ENCODE measurements at regions not wholly inside any gene's neighbourhood (a gene's known extent, or its start where the extent isn't known, plus 50 kb on each side); places are given as distances from the start of the nearest gene placed in this dataset.

DNA sequence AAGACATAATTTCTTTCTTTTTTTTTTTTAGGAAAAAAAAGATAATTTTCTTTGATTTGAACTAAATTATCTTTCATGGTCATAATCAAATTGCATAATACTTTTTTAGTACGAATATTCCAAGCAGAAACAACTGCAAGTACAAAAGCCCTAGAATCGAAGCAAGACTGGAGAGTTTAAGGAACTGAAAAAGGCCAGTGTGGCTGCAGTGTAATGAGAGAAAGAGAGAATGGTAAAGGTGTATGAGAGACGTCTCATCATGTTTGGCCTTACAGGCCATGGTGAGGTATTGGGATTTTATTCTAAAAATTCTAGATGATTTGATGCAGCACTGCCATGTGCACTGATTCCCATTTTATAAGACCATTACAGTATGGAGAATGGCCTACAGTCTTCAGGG is 180.9 kb downstream of the SUCNR1 start:
- no peak for DNase-seq

DNA sequence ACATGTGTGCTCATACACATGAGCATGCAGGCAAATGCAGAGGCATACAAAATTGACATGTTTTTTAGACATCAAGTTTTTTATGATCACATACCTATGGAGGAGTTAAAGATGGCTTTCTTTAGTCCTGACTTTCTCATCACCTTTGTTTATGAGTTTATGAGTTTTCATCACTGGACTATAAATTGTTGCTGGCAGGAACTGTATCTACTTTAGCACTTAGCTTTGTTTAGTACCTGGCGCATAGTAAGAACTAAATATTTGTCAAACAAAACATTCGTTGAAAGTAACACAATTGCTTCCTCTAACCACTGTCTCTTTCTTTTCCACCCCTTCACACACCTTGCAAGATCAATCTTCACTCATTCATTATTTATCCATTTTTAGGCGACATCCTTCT is 182.6 kb downstream of the SUCNR1 start:
- no peak for DNase-seq

DNA sequence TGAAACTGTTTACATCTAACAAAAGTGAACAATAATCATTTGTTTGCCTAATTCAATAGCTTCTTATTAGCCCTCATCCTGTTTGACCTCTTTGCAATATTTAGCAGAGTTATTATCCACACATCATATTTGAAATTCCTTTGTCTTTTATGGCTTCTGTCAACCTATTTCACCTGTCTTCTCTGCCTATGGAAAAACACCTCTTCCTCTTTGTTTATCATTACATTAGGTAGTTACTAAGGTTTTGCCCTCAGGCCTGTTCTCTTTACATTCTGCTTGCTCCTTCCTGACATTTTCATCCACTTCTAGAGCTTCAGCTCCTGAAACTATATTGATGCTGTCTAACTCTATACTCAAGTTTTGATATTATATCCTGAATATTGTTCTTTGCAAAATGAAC is 183.0 kb downstream of the SUCNR1 start:
- no peak for DNase-seq

DNA sequence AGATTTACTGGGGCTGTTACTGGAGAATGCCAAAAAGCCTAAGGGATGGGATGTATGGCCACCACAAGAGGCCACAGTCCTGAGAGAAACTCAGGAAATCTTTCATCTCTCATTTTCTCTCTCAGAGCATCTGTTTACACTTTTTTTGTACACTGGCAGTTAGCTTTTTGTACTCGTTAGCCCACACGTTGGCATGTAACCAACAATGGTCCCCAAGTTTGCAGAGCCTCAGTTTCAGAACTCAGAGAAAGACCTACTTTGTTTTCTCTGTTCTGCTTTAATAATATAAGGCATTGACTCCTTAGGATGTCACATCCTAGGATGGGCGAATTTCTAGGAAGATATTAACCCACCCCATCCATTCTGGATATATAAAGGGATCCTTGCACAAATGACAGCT is 183.5 kb downstream of the SUCNR1 start:
- DNase-seq: no peak

DNA sequence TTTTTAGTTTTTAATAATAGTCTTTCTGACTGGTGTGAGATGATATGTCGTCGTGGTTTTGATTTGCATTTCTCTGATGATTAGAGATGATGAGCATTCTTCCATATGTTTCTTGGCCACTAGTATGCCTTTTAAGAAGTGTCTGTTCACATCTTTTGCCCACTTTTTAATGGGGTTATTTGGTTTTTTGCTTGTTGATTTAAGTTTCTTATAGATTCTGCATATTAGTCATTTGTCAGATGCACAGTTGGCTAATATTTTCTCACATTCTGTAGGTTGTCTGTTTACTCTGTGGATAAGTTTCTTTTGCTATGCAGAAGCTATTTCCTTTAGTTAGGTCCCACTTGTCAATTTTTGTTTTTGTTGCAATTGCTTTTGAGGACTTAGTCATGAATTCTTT is 185.4 kb downstream of the SUCNR1 start:
- DNase-seq: no peak

DNA sequence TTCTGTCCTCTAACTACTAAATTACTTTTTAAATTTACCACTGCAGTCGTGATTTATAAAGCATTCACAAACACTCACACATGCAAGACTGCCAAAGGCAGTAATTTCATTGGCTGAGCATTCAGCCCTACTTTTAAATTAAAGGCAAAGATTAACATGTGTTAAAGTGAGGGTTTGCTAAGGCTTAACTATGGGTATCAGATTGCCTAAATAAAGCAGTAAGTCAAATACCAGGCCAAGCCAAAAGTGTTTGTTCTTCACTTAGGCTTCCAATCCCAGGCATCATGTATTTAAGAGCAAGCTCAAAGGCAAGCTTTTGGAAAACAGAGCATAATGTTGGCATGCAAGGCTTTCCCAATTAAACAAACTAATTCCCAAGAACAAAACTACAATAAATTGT is 187.3 kb downstream of the SUCNR1 start:
- DNase-seq: no peak

DNA sequence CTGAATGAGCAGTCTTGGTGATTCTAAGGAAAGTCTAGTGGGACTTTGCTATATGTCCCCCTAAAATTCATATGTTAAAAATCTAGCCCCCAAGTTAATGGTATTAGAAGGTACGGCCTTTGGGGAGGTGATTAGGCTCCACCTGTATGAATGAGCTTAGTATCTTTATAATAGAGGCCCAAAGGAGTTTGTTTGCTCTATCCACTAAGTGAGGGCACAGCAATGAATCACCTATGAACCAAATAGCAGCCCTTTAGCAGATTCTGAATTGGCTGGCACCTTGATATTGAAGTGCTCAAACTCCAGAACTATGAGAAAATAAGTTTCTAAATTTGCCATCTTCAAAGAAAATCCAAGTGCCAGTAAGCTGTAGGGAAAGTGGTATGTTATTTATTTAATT is 187.9 kb downstream of the SUCNR1 start:
- no peak for DNase-seq

DNA sequence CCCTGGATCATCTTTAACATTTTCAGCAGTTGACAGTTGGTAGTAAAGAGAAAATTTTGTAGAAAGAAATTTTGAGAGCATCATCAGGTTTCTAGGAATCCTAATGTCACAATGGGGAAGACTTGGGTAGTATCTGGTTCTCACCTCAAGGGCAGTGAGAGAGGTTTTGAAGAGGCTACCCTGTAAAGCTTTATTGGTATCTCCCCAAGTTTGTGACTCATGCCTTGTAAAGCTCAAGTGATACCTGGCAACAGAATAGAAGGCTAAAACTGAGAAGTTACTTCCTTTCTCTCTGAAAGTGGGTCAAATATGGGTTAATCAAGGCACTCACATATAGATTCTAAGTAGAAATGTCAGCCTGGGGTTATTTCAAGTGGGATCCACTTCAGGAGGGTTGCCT is 196.4 kb downstream of the SUCNR1 start:
- peak in 1 of 5 experiments; percentile 10 for DNase-seq

DNA sequence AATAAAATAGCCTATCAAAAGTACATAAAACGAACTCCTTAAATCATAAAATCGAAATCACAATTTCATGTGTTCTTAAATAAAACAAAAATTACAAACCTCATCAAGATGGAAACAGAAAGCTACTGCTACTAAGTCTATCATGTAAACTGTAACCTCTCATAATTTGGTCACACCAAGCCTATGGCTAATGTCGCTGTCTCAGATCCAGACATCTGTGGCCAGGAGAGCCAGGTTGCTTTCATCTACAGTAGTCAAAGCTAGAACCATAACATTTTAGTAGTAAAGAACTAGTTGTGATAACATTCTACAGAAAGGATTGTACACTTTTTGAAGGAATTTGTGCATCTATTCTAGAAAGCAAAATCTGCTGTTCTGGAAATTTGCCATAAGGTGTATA is 197.4 kb upstream of the MBNL1 start:
- peak in 1 of 5 experiments; percentile 12 for DNase-seq

DNA sequence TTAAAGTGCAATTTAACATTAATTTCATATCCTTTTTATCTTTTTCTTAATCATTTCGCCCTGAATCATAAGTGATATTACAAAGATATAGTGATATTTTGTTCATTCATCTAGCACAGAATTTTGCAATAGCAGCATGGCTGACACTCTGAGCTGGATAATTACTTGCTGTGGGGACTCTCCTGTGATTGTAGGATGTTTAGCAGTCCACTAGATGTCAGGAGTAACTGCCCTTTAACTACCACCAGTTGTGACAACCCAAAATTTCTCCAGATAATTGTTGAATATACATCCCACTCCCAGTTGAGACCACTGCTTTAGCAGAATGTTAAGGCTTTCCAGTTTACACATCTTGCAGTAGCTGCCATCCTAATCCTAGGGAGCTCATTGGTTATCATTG is 196.8 kb upstream of the MBNL1 start:
- peak in 2 of 5 experiments; percentile 8 to 63 for DNase-seq

DNA sequence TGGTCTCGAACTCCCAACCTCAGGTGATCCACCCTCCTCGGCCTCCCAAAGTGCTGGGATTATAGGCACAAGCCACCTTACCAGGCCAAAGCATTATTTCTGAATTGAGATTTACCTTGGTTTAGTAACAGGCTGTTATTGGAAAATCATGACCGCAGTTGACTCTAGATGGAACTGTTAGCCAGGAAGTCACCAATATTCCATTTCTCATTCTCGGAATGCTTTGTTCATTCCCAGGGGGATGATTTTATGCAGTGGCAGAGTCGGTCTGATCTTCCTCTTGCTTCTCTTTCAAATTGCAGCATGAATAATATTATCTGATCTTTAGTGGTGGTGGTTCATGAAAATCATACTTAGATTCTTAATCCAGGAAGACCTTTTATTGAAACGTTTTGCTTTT is 195.5 kb upstream of the MBNL1 start:
- DNase-seq: no peak

DNA sequence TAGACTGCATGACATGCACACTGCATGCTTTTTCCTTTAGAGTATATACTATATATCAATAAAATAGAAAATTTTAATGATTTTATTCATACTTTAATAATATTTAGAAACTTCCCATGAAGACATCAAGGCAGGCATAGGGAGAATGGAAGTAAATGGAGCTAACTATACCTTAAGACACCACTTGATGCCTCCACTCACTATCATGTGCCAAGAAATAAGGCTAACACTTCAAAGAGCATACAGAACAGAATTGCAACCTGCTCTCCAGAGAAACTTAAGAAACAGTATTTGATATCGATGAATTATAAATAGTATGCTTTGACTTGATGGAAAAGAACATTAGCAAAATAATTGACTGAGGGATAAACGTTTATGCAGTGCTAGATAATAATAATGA is 192.6 kb upstream of the MBNL1 start:
- peak in 1 of 5 experiments; percentile 29 for DNase-seq

DNA sequence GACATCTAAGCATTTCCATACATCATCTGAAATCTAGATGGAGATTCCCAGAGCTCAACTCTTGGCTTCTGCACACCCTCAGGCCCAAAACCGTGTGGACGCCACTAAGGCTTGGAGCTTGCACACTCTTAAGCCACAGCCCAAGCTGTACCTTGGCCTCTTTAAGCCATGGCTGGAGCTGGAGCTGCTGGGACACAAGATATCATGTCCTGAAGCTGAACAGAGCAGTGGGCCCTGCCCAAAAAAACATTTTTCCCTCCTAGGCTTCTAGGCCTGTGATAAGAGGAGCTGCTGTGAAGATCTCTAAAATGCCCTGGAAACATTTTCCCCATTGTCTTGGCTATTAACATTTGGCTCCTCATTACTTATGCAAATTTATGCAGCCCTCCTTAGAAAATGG is 188.7 kb upstream of the MBNL1 start:
- DNase-seq: no peak

DNA sequence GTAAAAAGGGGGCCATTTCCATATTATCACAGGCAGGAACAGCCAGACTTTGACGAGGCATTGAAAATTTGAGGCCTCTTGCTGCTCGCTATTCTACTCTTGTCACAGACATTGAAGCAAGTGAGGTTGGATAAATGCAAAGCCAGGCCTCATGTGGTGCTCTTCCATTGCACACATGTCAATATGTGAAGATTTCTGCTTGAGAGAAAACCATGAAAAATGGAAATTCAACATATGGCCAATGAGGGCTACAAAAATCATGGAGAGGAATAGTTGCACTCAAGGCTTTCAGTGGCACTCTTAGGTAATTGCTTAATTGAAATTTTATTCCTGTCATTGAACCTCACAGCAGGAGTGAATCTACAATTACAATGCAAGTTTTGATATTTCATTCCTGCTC is 185.6 kb upstream of the MBNL1 start:
- DNase-seq: no peak

DNA sequence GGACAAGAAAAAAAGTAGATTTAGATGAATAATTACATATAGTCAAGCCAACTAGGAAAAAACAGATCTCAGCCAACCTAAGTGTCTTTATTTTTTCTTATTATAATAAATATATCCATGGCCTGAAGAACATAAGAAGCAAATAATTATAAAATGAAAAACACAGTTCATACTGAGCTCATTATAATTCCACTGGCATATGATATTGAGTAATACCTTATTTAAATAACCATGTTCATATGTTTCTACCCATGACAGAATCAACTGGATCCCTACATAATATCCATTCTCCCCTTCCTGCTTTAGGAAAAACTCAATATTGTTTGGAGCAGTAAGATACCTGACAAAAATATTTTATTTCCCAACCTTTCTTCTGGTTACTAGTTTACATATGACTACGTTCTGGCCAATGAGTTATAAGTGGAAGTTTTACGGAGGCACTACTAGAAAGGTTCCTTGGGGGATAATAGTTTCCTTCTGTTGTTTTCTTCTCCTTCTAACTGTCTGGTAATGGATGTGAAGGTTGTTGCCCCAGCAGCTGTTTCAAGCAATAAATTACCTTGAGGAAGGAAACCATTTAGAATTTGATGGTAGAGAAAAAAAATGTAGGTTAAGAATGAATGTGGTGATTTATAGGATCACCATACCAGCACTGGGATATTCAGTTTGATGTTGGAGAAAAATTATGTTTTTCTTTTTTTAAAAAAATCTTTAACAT is 184.1 kb upstream of the MBNL1 start:
- no peak for DNase-seq

DNA sequence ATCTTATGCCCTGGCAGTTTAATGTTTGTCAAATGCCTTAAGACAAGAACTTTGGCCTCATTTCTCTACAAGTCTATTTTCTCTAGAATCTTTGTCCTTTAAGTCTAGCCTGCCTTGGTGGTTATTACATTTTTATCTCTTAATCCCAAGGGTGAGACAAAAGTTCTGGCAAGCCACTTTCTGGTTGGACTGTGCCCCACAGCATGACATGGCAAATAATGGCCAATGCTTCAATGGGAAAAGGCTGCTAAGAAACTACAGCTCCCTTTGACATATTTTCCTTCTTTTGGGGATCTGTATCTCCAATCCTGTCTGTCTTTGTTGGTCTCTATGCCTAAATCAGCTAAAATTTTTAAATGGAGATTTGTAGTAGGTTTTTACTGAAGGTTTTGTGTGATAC is 181.6 kb upstream of the MBNL1 start:
- DNase-seq: no peak

DNA sequence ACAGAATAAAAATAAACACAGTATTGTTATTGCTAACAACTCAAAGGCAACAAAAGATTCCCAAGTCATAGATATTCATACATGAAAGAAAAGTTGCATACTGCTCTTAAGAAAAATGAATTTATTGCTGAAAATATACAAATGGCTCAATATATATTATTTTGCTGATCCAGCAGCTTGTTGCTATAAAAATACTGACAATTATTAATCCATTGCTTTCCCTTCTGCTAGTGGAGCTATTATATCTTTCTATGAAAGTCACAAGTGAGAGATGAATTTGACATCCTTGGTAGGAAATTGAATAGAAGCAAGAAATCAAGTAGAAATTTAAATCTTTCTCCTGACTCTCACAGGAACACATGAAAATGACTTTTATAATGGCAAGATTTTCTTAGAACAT is 179.2 kb upstream of the MBNL1 start:
- no peak for DNase-seq

DNA sequence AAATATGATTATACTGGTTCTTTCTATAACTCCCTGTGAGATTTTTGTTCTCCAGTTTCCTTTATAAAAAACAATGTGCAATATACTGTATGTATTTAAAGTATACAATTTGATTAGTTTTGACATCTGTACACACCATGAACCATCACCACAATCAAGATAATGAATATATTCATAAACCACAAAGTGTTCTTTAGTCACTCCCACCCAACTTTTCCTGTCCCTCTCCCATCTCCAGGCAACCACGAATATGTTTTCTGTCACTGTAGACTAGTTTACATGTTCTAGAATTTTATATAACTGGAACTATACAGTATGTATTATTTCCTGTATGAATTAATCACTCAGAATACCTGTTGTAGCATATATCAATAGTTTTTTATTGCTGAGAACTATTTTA is 177.0 kb upstream of the MBNL1 start:
- no peak for DNase-seq

DNA sequence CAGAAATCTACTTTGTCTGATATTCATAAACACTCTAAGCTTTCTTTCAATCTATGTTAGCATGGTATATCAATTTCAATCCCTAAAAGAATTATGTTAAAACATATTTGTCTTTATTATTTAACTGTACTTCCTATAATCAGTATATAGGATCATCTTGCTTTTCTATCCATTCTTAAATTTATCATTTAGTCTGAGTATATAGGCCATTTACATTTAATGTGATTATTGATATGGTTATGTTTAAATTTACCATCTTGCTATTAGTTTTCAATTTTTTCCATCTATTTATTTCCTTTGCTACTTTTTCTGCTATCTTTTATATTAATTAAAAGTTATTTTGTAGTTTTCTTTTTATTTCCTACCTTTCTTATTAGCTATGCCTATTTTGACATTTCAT is 174.8 kb upstream of the MBNL1 start:
- no peak for DNase-seq

DNA sequence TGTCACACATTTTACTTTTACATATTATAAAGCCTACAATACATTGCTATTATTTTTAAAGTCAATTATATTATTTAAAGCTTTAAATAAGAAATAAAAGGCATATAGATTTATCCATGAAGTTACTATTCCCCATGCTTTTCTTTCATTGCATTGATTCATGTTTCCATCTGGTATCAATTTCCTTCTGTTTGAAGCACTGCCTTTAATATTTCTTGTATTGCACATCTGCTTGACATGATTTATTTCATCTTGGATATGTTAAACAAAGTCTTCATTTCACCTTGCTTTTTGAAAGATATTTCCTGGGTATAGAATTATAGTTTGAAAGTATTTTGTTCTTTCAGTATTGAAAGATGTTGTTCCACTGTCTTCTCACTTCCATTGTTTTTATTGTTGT is 174.3 kb upstream of the MBNL1 start:
- DNase-seq: no peak

DNA sequence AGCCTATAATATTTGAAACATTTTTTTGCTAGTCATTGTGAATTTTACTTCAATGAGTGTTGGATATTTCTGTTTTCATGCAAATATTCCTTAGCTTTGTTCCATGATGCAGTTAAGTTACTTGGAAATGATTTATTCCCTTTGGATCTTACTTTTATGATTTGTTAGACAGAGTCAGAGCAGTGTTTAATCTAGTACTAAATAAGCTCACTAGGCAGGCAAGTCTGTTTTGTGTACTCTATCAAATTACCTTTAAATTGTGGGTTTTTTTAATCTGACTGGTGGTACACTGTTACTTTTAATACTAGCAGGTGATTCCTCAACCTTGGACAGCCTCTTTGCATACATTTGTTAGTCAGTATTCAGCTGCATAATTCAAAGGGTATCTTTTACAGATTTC is 173.3 kb upstream of the MBNL1 start:
- DNase-seq: no peak

DNA sequence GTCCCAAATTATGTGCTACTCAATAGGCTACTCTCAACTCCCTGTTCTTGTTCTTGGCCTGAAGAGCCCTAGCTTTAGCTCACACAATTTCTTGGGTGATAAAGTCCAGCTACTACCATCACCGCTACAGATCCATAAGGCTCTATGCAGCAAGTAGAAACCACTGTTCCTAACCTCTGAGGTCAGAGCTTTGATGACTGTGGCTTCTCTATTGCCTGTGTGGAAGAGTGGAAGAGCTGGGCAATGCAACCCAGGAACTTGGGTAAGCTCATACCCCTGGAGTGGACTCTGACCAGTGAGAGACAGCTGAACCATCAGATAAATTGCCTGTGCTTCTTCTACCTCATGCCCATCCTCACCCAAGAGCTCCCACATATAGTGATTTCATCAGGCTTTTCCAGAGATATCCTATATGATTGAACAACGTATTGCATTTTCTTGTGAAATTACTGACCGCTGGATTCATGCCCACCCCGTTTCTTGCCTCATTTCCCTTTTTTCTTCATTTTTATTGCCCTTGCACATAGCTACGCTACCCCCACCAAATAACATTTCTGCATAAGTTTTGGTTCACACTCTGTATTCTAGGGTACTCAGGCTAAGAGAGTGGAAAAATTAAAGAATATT is 172.3 kb upstream of the MBNL1 start:
- no peak for DNase-seq

DNA sequence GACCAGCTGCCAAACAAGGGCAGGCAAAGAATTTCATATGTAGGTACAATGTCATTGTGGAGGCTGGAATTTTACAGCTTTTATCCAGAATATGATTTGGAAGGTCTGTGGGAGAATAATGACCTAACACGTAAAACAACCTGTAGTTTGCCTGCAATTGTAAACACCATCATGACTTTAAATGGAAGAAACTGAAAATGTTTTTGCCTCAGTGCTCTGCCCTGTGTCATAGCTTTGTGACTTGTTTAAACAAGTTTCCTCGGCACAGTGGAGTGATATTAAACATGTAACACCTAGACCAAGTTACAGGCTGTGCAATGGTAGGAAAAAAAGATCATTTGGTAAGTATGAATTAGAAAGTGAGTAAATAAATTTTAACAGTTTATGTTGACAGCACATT is 171.6 kb upstream of the MBNL1 start:
- no peak for DNase-seq

DNA sequence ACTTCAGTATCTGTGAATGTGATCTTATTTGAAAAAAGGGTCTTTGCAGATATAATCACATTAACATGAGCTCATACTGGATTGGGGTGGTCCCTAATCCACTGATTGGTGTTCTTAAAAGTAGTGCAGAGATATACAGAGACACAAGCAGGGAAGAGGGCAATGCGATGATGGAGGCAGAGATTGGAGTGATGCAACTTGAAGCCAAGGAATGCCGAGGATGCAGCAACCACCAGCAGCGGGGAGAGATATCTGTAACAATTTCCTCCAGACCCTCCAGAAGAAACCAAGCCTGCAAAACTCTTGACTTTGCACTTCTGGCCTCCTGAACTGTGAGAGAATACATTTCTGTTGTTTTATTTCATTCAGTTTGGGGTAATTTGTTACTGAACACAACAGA is 171.0 kb upstream of the MBNL1 start:
- no peak for DNase-seq
